GM12875 (cell line): ENCODE measurements at regions not wholly inside any gene's neighbourhood (a gene's known extent, or its start where the extent isn't known, plus 50 kb on each side); places are given as distances from the start of the nearest gene placed in this dataset.

Source experiments
- H3K4me3 ChIP-seq: one replicate; pipeline ENCODE4 v1.5.1; 2011; ENCODE audit warnings: low read depth, low read length, control low read depth
- TF ChIP-seq, protein P1 (sequence below): IDR thresholded peaks from 2 replicates; pipeline ENCODE4 v1.5.1; 2011; ENCODE audit warnings: low read depth, mild to moderate bottlenecking, control low read depth, inconsistent platforms, low read length, moderate library complexity, borderline replicate concordance; ENCODE audit not compliant: insufficient read depth

DNA sequence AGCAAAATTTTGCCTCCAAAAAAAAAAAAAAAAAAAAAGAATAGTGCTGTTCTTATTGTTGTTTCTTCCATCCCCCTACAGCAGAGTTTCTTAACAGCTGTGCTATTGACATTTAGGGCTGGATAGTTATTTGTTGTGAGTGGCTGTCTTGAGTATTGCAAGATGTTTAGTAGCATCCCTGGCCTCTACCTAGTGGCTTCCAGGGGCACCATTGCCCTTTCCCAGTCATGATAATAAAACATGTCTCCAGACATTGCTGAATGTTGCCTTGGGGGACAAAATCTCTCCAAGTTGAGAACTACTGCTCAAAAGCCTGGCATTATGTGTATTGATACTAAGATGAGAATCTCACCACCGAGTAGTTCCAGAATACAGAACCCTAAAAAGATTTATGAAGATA, 108.7 kb downstream of the PALM2AKAP2 start:
- TF ChIP-seq, protein P1, sequence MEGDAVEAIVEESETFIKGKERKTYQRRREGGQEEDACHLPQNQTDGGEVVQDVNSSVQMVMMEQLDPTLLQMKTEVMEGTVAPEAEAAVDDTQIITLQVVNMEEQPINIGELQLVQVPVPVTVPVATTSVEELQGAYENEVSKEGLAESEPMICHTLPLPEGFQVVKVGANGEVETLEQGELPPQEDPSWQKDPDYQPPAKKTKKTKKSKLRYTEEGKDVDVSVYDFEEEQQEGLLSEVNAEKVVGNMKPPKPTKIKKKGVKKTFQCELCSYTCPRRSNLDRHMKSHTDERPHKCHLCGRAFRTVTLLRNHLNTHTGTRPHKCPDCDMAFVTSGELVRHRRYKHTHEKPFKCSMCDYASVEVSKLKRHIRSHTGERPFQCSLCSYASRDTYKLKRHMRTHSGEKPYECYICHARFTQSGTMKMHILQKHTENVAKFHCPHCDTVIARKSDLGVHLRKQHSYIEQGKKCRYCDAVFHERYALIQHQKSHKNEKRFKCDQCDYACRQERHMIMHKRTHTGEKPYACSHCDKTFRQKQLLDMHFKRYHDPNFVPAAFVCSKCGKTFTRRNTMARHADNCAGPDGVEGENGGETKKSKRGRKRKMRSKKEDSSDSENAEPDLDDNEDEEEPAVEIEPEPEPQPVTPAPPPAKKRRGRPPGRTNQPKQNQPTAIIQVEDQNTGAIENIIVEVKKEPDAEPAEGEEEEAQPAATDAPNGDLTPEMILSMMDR: no peak

GRCh38 chr9:109889456-109889855, 109.5 kb downstream of the PALM2AKAP2 start:
- TF ChIP-seq, protein P1: no peak

More for the DNA sequence above, 108.7 kb downstream of the PALM2AKAP2 start:
- H3K4me3 ChIP-seq: no peak overlapping the region

DNA sequence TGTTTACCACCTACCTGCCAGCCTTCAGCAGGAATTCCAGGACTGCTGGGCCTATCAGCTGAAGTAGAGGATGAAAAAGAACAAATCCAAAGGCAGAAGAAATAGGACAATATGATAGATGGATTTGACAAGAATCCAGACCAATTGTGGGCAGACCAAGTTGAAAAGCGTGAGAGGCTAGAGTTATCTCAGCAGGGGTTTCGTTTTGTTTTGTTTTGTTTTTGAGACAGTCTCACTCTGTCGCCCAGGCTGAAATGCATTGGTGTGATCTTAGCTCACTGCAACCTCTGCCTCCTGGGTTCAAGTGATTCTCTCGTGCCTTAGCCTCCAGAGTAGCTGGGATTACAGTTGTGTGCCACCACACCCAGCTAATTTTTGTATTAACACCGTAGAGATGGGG, 113.2 kb downstream of the PALM2AKAP2 start:
- TF ChIP-seq, protein P1: no peak
- H3K4me3 ChIP-seq: no peak overlapping the region

More at GRCh38 chr9:109889456-109889855, 109.5 kb downstream of the PALM2AKAP2 start:
- H3K4me3 ChIP-seq: no peak overlapping the region

GRCh38 chr9:109894473-109894872, 114.5 kb downstream of the PALM2AKAP2 start:
- TF ChIP-seq, protein P1: no peak
- no peak overlapping the region for H3K4me3 ChIP-seq

- H3K4me3 ChIP-seq: no peak overlapping the region
- TF ChIP-seq, protein P1: no peak
Measured at GRCh38 chr9:109894921-109895758, 115.1 kb downstream of the PALM2AKAP2 start.

DNA sequence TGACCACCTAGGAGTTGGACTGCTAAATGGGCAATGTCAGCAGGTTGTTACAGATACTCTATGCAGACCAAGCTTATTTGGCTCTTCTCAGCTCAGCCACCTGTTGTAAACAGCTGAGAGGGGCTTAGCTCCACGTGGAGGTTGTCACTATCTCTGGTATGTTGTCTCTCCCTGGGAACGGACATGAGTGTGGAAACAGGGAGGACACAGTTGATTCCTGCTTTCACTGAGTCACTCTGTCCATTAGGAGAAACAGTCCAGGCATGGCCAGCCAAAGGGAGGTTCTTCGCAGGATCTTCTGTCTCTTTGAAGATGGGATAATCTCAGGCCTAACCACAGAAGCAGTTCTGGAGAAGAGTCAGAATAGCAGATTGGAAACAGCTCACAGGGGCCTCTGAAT, 121.2 kb downstream of the PALM2AKAP2 start:
- H3K4me3 ChIP-seq: no peak overlapping the region
- TF ChIP-seq, protein P1: no peak
